Left lung (tissue), 4 donors: ENCODE measurements at regions not wholly inside any gene's neighbourhood (a gene's known extent, or its start where the extent isn't known, plus 50 kb on each side); places are given as distances from the start of the nearest gene placed in this dataset.
A peak's percentile ranks its signal among the peaks of the same experiment; 100 is the strongest.

Source experiments
- ATAC-seq: fragments of 200-7000 bp; cut with Tn5 transposase; one replicate; pipeline ENCODE4 v1.9.1; 2020; ENCODE audit warnings: moderate library complexity
- DNase-seq, 4 donors: peaks; one replicate each; pipeline ENCODE4 v3.0.0-alpha.2; 2013 to 2020
- H3K27ac ChIP-seq, 2 donors: fragments of 200-600 bp; sonication (generic) in 1 of 2; one replicate each; pipeline versions ENCODE4 v1.5.0 to v1.8.0; 2020 to 2021
- H3K27me3 ChIP-seq, 2 donors: fragments of 200-600 bp; sonication (generic) in 1 of 2; one replicate each; pipeline versions ENCODE4 v1.5.0 to v1.8.0; 2020 to 2021
- H3K36me3 ChIP-seq, 2 donors: fragments of 200-600 bp; sonication (generic) in 1 of 2; one replicate each; pipeline versions ENCODE4 v1.5.0 to v1.8.0; 2020 to 2021
- H3K4me1 ChIP-seq, 2 donors: fragments of 200-600 bp; one replicate each; pipeline ENCODE4 v1.8.0; 2021
- H3K4me3 ChIP-seq, 2 donors: fragments of 200-600 bp; sonication (generic) in 1 of 2; one replicate each; pipeline versions ENCODE4 v1.5.0 to v1.8.0; 2020 to 2021; ENCODE audit warnings: mild to moderate bottlenecking in 1 of 2
- H3K9me3 ChIP-seq, 2 donors: fragments of 200-600 bp; sonication (generic) in 1 of 2; one replicate each; pipeline versions ENCODE4 v1.5.0 to v1.8.0; 2020 to 2021
- intact Hi-C, 2 donors: fragments of 100-400 bp; cut with DNase I; formaldehyde crosslinking; loops; one replicate each; pipeline versions ENCODE4 v1.11.2 to v1.14.2; 2022
- TF ChIP-seq, protein P1 (sequence below), 2 donors: fragments of 200-600 bp; sonication (generic) in 1 of 2; IDR thresholded peaks; one replicate each; pipeline versions ENCODE4 v1.5.0 to v1.8.0; 2021; ENCODE audit warnings: antibody characterized with exemption in 2 of 2
- donor health status: DM: no; HTN: yes; CAD: no.
- donor health status: DM: no; HTN: no; CAD: no.

DNA sequence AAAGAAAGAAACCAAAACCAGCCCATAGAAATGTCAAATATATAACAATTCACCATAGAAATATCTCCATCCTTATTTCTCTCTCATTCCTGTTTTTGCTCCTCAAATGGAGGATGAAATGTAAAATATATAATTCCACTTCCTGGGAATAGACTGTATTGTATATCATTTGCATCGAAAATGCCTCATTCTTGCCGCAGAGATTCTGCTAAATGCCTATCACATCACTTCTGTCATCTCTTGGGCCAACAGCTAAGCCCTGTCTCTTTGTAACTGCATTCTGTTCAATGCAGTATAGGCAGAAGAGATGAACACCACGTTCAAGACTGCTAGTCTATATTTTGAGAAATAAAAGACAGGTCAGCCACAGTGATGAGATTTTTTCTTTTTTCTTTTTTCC is 956.3 kb upstream of the SOX9 start:
- Histone ChIP-seq H3K4me1 (no peaks in the 10 kb centered on the region), H3K27me3 (no peaks in the 10 kb centered on the region), H3K36me3 (no peaks in the 10 kb centered on the region), H3K9me3 (no peaks in the 10 kb centered on the region), H3K4me3 (no peak overlapping the region), H3K27ac (no peak overlapping the region)
- intact Hi-C loops = no loop called here
- DNase-seq = no peak
- TF ChIP-seq, protein P1, sequence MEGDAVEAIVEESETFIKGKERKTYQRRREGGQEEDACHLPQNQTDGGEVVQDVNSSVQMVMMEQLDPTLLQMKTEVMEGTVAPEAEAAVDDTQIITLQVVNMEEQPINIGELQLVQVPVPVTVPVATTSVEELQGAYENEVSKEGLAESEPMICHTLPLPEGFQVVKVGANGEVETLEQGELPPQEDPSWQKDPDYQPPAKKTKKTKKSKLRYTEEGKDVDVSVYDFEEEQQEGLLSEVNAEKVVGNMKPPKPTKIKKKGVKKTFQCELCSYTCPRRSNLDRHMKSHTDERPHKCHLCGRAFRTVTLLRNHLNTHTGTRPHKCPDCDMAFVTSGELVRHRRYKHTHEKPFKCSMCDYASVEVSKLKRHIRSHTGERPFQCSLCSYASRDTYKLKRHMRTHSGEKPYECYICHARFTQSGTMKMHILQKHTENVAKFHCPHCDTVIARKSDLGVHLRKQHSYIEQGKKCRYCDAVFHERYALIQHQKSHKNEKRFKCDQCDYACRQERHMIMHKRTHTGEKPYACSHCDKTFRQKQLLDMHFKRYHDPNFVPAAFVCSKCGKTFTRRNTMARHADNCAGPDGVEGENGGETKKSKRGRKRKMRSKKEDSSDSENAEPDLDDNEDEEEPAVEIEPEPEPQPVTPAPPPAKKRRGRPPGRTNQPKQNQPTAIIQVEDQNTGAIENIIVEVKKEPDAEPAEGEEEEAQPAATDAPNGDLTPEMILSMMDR (IDR thresholded peaks at IDR 0.05) = no peak
- ATAC-seq = no peak

DNA sequence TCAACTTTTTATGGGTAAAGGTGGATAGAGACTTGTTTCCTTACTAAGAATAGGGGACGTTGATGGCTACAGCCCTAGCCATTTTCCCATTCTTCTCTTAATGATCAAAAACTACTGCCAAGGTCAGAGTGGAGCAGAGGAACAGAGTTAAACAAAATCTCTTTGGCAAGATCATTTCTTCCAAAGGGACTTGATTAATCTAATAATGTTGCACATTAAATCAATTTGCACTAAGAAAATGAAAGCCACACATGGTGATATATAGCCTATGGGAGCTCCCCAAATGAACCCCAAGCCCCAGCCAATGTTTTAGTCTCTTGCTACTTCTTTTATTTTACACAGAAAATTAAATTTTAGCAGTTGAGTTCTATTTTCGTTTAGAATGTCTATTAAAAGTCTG is 954.5 kb upstream of the SOX9 start:
- no peaks in the 10 kb centered on the region for H3K27me3 ChIP-seq
- TF ChIP-seq, protein P1 (IDR thresholded peaks at IDR 0.05) = no peak
- intact Hi-C loops = no loop called here
- H3K4me1 ChIP-seq = no peaks in the 10 kb centered on the region
- H3K4me3 ChIP-seq = no peak overlapping the region
- DNase-seq = no peak
- no peak for ATAC-seq
- H3K27ac ChIP-seq = no peak overlapping the region
- H3K9me3 ChIP-seq = no peaks in the 10 kb centered on the region
- no peaks in the 10 kb centered on the region for H3K36me3 ChIP-seq

DNA sequence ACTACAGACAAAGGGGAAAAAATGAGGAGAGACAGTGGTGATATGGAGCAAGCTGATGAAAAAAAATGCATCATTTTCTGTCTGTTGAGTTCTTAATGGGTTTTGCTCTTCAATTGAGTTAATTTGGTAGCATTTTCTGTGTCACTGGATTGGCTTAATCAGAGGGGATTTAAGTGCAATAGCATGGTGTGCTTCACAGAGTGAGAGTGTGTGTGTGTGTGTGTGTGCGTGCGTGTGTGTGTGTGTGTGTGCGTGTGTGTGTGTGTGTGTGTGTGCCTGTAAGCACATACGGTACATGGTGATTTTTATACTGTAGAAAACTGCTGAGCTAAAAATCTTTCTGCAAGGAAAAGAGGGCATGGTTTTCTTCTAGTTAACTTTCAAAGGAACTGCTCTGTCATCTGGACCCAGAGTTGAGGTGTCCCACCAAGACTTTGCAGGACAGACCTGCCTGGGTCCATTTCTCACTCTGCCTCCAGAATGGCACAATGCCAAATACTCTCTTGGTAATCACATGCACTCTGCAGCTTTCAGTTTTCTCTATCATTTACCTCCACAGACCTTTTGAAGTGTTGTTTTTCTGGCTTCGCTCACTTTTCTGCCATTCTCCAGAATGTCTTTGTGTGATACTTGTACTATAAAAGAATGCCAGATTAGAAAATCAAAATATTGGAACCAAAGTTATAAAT is 952.6 kb upstream of the SOX9 start:
- peak; percentile 14 for ATAC-seq
- no peaks in the 10 kb centered on the region for H3K9me3 ChIP-seq
- H3K4me3 ChIP-seq = no peak overlapping the region
- TF ChIP-seq, protein P1 (IDR thresholded peaks at IDR 0.05) = no peak
- no peaks in the 10 kb centered on the region for H3K27me3 ChIP-seq
- H3K36me3 ChIP-seq = no peaks in the 10 kb centered on the region
- no peaks in the 10 kb centered on the region for H3K4me1 ChIP-seq
- intact Hi-C loops = no loop called here
- no peak overlapping the region for H3K27ac ChIP-seq
- DNase-seq = no peak

DNA sequence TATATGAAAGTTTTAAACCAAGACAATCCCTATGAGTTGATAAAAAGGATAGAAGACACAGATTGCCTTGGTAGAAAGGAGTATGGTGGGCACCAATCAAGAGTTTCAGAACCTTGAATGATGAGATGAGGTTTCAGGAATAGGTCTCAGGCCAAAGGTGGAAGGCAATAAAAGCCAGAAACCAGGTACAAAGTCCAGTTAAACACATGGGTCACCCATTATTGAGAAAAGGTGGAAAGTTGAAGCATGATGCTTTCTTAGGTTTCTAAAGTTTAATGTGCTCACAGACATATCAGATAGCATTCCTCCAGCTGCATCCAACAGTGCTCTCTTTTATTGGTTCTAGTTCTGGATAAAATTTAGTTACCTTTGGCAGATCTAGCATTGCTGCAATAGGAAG is 950.8 kb upstream of the SOX9 start:
- Histone ChIP-seq H3K4me1 (no peaks in the 10 kb centered on the region), H3K4me3 (no peak overlapping the region), H3K27me3 (no peaks in the 10 kb centered on the region), H3K36me3 (no peaks in the 10 kb centered on the region), H3K27ac (no peak overlapping the region), H3K9me3 (no peaks in the 10 kb centered on the region)
- DNase-seq = no peak
- no peak for ATAC-seq
- intact Hi-C loops = no loop called here
- TF ChIP-seq, protein P1 (IDR thresholded peaks at IDR 0.05) = no peak

DNA sequence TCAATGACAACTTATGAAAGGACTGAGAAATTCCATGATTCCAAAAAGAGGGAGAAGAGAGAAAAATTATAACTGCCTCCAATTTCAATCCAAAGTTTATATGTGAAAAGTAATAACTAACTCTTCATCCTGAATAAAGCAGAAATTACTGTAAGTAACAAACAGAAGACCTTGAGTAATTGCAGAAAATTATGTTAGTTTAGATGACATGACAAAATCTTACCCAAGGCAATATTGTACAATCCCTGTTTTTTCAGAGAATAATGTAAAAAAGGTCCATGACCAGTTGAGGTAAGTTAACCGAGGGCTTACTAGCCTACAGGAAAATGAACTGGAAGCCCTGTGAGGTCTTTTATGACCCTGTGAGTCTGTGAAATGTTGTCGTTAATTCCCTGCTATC is 949.5 kb upstream of the SOX9 start:
- Histone ChIP-seq H3K4me3 (no peak overlapping the region), H3K36me3 (no peaks in the 10 kb centered on the region), H3K4me1 (no peaks in the 10 kb centered on the region), H3K9me3 (no peaks in the 10 kb centered on the region), H3K27me3 (no peaks in the 10 kb centered on the region), H3K27ac (no peak overlapping the region)
- TF ChIP-seq, protein P1 (IDR thresholded peaks at IDR 0.05) = no peak
- DNase-seq = no peak
- no peak for ATAC-seq
- intact Hi-C loops = no loop called here
